ENCODE measurements at regions not wholly inside any gene's neighbourhood (a gene's known extent, or its start where the extent isn't known, plus 50 kb on each side); places are given as distances from the start of the nearest gene placed in this dataset.

DNA sequence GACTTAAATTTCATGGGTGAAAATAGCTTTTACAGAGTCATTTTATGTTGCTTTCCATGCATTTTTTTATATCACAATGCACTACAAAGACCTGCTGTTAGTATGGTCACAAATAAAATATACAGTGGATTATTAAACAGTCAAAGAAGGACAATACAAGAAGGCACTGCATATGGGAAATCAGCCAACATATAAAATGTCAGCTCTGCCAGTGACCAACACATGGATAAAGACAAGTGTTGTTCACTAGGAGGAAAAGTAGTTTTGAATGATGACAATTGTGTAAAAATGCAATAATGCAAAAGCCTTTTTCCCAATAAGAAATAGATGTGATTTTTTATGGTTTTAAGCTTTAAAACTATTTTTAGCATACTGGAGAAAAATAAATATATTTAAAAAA is 425.3 kb upstream of the CBLB start:
- TF ChIP-seq TAF1 (IDR thresholded peaks at IDR 0.05; ENCODE audit: borderline replicate concordance, low read depth, low read length) (no peak), POLR2A (IDR thresholded peaks at IDR 0.05; ENCODE audit: low read depth, low read length) (no peak)

All from GM12892 (cell line).